ENCODE measurements at regions not wholly inside any gene's neighbourhood (a gene's known extent, or its start where the extent isn't known, plus 50 kb on each side); places are given as distances from the start of the nearest gene placed in this dataset.

- POLR2A ChIA-PET: no interaction called here
- CTCF ChIA-PET: no interaction called here
- no peak for ATAC-seq
- Histone ChIP-seq H3K9me3 (replicated peaks; ENCODE audit: control insufficient read depth, insufficient read depth, low read length) (no peaks in the 10 kb centered on the region), H3K4me1 (ENCODE audit: control insufficient read depth, insufficient read depth, low read length) (no peaks in the 10 kb centered on the region), H3K4me3 (no peak overlapping the region), H3K9ac (ENCODE audit: control insufficient read depth, insufficient read depth, low read length) (no peak overlapping the region), H3K27me3 (replicated peaks in 1 of 2; ENCODE audit: control insufficient read depth in 2 of 2, insufficient read depth in 2 of 2, low read length in 1 of 2) (no peaks in the 10 kb centered on the region), H4K20me1 (ENCODE audit: control insufficient read depth, insufficient read depth) (no peaks in the 10 kb centered on the region), H3K27ac (ENCODE audit: control insufficient read depth, insufficient read depth) (no peak overlapping the region), H3K4me2 (ENCODE audit: control insufficient read depth, insufficient read depth) (no peak overlapping the region), H2AFZ (ENCODE audit: control insufficient read depth, low read depth, low read length) (no peak overlapping the region), H3K36me3 (ENCODE audit: control insufficient read depth in 2 of 2, insufficient read depth in 2 of 2, low read length in 1 of 2) (no peaks in the 10 kb centered on the region), H3K79me2 (ENCODE audit: control insufficient read depth, insufficient read depth, low read length) (no peaks in the 10 kb centered on the region)
- in situ Hi-C loops (cut with MboI) (no loop called here), intact Hi-C loops (cut with micrococcal nuclease; ENCODE audit: unreplicated experiment) (no loop called here)
- no peak for TF ChIP-seq ZBTB11 (CRISPR knock-in tag; IDR thresholded peaks at IDR 0.05)
- no peak for TF ChIP-seq TARDBP (IDR thresholded peaks at IDR 0.05; ENCODE audit: borderline replicate concordance)
- TF ChIP-seq ESRRA (IDR thresholded peaks at IDR 0.05; ENCODE audit: low read length): no peak
- TF ChIP-seq CEBPZ (IDR thresholded peaks at IDR 0.05; ENCODE audit: low read depth, low read length): no peak
- no peak for TF ChIP-seq CTCF (IDR thresholded peaks at IDR 0.05 in 2 of 3, conservative IDR thresholded peaks at IDR 0.05 in 1 of 3; ENCODE audit: control insufficient read depth in 2 of 3, extremely low read depth in 1 of 3, insufficient read depth in 1 of 3, low read depth in 3 of 3, low read length in 3 of 3)
- no peak for TF ChIP-seq RUNX3 (IDR thresholded peaks at IDR 0.05; ENCODE audit: low read length)
- TF ChIP-seq CHD4 (IDR thresholded peaks at IDR 0.05): no peak
- TF ChIP-seq YY1 (IDR thresholded peaks at IDR 0.05; ENCODE audit: low read depth, low read length): no peak
- TF ChIP-seq ZSCAN29 (IDR thresholded peaks at IDR 0.05): no peak
- TF ChIP-seq HDAC2 (IDR thresholded peaks at IDR 0.05): no peak
- no peak for TF ChIP-seq TCF7 (IDR thresholded peaks at IDR 0.05; ENCODE audit: borderline replicate concordance)
- SMC1A ChIA-PET (ENCODE audit: uncharacterized antibody, unreplicated experiment): interaction anchor here (0.6 kb wide), 2 partner anchors 641 to 738 kb away, joined by 3 read pairs; no protein-coding TSS in a partner anchor
- RAD21 ChIA-PET (ENCODE audit: unreplicated experiment): no interaction called here
- WGBS (ENCODE audit: insufficient coverage, insufficient replicate concordance, low lambda C conversion rate, missing lambda C conversion rate): 14% methylated on average over 3 of the region's 3 CpGs
- FAIRE-seq: no peak
- DNase-seq (ENCODE audit: low read depth, low spot score): no peak
- BruUV-seq (replicated peaks): no TSS peak
These were observed 97.9 kb downstream of the GJA1 start for GRCh38 chr6:121533321-121533841.

Measured in GM12878 (cell line).